CD4-positive, alpha-beta T cell (primary cell): ENCODE measurements at regions not wholly inside any gene's neighbourhood (a gene's known extent, or its start where the extent isn't known, plus 50 kb on each side); places are given as distances from the start of the nearest gene placed in this dataset.

Experiments used
- ATAC-seq: fragments of 200-7000 bp; cut with Tn5 transposase; one replicate; pipeline ENCODE4 v1.10.0; 2022; ENCODE audit warnings: mild to moderate bottlenecking; ENCODE audit not compliant: poor library complexity
- CTCF ChIA-PET: fragments of 350-600 bp; sonication (Branson Sonifier 250); formaldehyde crosslinking; loops from one replicate; lab custom pipeline; 2021; ENCODE audit warnings: antibody characterized with exemption, inconsistent platforms; lab: Charles Lee
- POLR2A ChIA-PET: fragments of 350-600 bp; sonication (Branson Sonifier 250); formaldehyde crosslinking; loops from one replicate; lab custom pipeline; 2021; ENCODE audit warnings: antibody characterized with exemption, inconsistent platforms; lab: Charles Lee
- DNase-seq, 14 experiments: peaks; one replicate each; pipeline ENCODE4 v3.0.0-alpha.2; 2013 to 2020; ENCODE audit warnings: mixed read lengths in 2 of 14
- H3K27ac ChIP-seq, 2 donors: one replicate each; pipeline versions ENCODE4 v1.5.1 to v1.7.0; 2013; ENCODE audit warnings: low read length in 2 of 2, low read depth in 1 of 2, mild to moderate bottlenecking in 1 of 2
- H3K27me3 ChIP-seq, 2 experiments: 1 replicate in 1 of 2; 2 replicates in 1 of 2; pipeline versions ENCODE4 v1.6.1 to v1.7.0; 2013; ENCODE audit warnings: low read length in 2 of 2, control low read depth in 1 of 2, mild to moderate bottlenecking in 1 of 2, moderate library complexity in 1 of 2; ENCODE audit not compliant: insufficient read depth in 2 of 2, control insufficient read depth in 1 of 2
- H3K36me3 ChIP-seq: one replicate; pipeline ENCODE4 v1.6.1; 2013; ENCODE audit warnings: low read length, control low read depth; ENCODE audit not compliant: insufficient read depth
- H3K4me1 ChIP-seq: one replicate; pipeline ENCODE4 v1.6.1; 2013; ENCODE audit warnings: low read length, control low read depth; ENCODE audit not compliant: insufficient read depth
- H3K4me3 ChIP-seq: one replicate; pipeline ENCODE4 v1.5.1; 2013; ENCODE audit warnings: mild to moderate bottlenecking, low read length, moderate library complexity
- H3K9me3 ChIP-seq, 2 experiments: 1 replicate in 1 of 2; 2 replicates in 1 of 2; pipeline versions ENCODE4 v1.6.1 to v1.7.0; 2013; ENCODE audit warnings: low read length in 2 of 2, mild to moderate bottlenecking in 2 of 2, control low read depth in 1 of 2, moderate library complexity in 1 of 2; ENCODE audit not compliant: control insufficient read depth in 1 of 2, insufficient read depth in 1 of 2
- H3K27ac Mint-ChIP-seq: one replicate; pipeline ENCODE4 v1.8.0; 2020; ENCODE audit warnings: mixed read lengths
- H3K27me3 Mint-ChIP-seq: one replicate; pipeline ENCODE4 v1.8.0; 2021; ENCODE audit warnings: mixed read lengths
- H3K36me3 Mint-ChIP-seq: one replicate; pipeline ENCODE4 v1.8.0; 2021; ENCODE audit warnings: low read depth, mixed read lengths
- H3K4me1 Mint-ChIP-seq: one replicate; pipeline ENCODE4 v1.8.0; 2021; ENCODE audit warnings: low read depth, mixed read lengths
- H3K4me3 Mint-ChIP-seq: one replicate; pipeline ENCODE4 v1.8.0; 2020; ENCODE audit warnings: mild to moderate bottlenecking, mixed read lengths
- H3K9me3 Mint-ChIP-seq: one replicate; pipeline ENCODE4 v1.8.0; 2020; ENCODE audit warnings: mixed read lengths
- CTCF ChIP-seq: fragments of 200-600 bp; IDR thresholded peaks from one replicate; pipeline ENCODE4 v1.8.0; 2022; ENCODE audit warnings: antibody characterized with exemption, mild to moderate bottlenecking
- intact Hi-C, 2 experiments: fragments of 100-400 bp; cut with DNase I in 1 of 2; cut with micrococcal nuclease in 1 of 2; formaldehyde crosslinking; loops; one replicate each; pipeline versions ENCODE4 v1.15.1 to v1.9.0; 2023 to 2025; cut with DNase I, micrococcal nuclease

GRCh38 chr9:29822458-29822857 lies 2249.2 kb upstream of the C9orf72 start:
- Histone ChIP-seq H3K9me3 (peaks cover 5 to 7% of the 10 kb centered on the region in 2 experiments), H3K36me3 (no peaks in the 10 kb centered on the region), H3K4me3 (no peak overlapping the region), H3K27me3 (no peaks in the 10 kb centered on the region), H3K4me1 (no peaks in the 10 kb centered on the region), H3K27ac (no peak overlapping the region)
- intact Hi-C loops, result no loop called here
- Mint-ChIP-seq H3K9me3 (peaks cover 20% of the 10 kb centered on the region), H3K27ac (no peak overlapping the region), H3K4me1 (no peaks in the 10 kb centered on the region), H3K27me3 (no peaks in the 10 kb centered on the region), H3K36me3 (no peaks in the 10 kb centered on the region), H3K4me3 (no peak overlapping the region)
- ChIA-PET CTCF (no interaction called here), POLR2A (no interaction called here)
- ATAC-seq, result no peak
- no peak for TF ChIP-seq CTCF
- no peak for DNase-seq

- no peak overlapping the region for H3K27ac Mint-ChIP-seq
- intact Hi-C loops, result no loop called here
- Histone ChIP-seq H3K9me3 (peaks cover 0 to 11% of the 10 kb centered on the region in 2 experiments), H3K27ac (no peak overlapping the region), H3K27me3 (no peaks in the 10 kb centered on the region), H3K36me3 (no peaks in the 10 kb centered on the region), H3K4me1 (no peaks in the 10 kb centered on the region), H3K4me3 (no peak overlapping the region)
- CTCF ChIA-PET, result no interaction called here
- no peaks in the 10 kb centered on the region for H3K4me1 Mint-ChIP-seq
- H3K36me3 Mint-ChIP-seq, result no peaks in the 10 kb centered on the region
- no peaks in the 10 kb centered on the region for H3K27me3 Mint-ChIP-seq
- H3K9me3 Mint-ChIP-seq, result peaks cover 7% of the 10 kb centered on the region
- no peak overlapping the region for H3K4me3 Mint-ChIP-seq
- POLR2A ChIA-PET, result no interaction called here
- DNase-seq, result no peak
- no peak for TF ChIP-seq CTCF
- ATAC-seq, result no peak
Observed at GRCh38 chr9:29826421-29826820, 2253.1 kb upstream of the C9orf72 start.

GRCh38 chr9:29830821-29831220 lies 2257.5 kb upstream of the C9orf72 start:
- Histone ChIP-seq H3K27ac (no peak overlapping the region), H3K4me1 (no peaks in the 10 kb centered on the region), H3K4me3 (no peak overlapping the region), H3K27me3 (no peaks in the 10 kb centered on the region), H3K36me3 (no peaks in the 10 kb centered on the region), H3K9me3 (peaks cover 0 to 11% of the 10 kb centered on the region in 2 experiments)
- no peak for TF ChIP-seq CTCF
- intact Hi-C loops, result no loop called here
- ATAC-seq (no peak), DNase-seq (no peak)
- H3K27me3 Mint-ChIP-seq, result no peaks in the 10 kb centered on the region
- no peaks in the 10 kb centered on the region for H3K4me1 Mint-ChIP-seq
- H3K9me3 Mint-ChIP-seq, result no peaks in the 10 kb centered on the region
- no peak overlapping the region for H3K4me3 Mint-ChIP-seq
- POLR2A ChIA-PET, result no interaction called here
- H3K27ac Mint-ChIP-seq, result no peak overlapping the region
- CTCF ChIA-PET, result no interaction called here
- H3K36me3 Mint-ChIP-seq, result no peaks in the 10 kb centered on the region
